ENCODE measurements at regions not wholly inside any gene's neighbourhood (a gene's known extent, or its start where the extent isn't known, plus 50 kb on each side); places are given as distances from the start of the nearest gene placed in this dataset.
"Not testable (repeated sequence)": the region's sequence is repeated elsewhere in the genome, so short reads cannot be mapped to it uniquely, and the experiment has no call there.

DNA sequence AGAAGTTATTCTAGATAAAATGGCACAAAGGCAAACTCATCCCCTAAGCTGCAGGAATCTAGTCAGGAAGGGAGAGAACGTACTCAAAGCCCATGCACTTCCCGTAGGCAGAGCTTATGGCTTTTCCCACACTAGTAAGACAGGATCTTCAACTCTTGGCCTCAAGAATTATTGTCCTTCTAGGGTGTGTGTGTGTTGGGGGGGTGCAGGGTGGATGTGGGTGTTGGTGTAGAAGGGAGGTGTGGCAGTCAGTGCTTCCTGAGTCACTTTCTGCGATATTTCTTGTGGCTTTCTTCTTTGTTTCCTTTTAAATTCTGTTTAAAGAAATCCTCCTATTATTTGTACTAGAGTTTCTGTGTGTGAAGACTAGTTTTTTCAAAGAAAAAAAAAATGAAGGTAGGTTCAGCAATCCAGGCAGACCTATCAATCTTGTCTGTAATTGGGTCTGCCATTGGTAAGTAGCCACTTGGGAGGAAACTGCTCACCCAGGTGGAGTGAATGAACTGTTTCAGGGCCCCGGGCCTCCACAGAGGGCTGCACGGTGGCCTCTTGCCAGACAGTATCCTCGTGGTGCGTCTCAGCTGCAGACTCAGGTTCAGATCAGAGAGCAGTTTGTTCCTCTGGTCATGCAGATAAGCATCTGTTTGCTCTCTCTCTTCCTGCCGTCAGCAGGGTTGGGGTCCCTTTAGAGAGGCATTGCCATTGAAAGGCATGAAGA lies 131.9 kb downstream of the NPR3 start:
- DNase-seq = no peak

DNA sequence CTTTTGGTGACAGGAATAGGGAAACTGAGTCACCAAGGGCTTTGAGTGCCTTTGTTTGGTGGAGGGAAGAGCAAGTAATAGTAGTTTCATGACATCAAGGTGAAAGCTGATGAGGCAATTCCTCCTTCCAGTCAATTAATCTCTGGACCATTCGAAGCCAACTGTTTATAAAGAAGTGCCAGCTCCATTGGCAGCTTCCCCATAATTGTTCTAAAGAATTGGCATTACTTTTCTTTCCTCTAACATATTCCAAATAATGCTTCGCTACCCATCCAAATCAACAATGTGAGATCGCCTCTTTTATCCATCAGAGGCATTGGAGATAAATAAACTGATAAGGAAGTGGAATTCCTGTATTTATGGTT lies 132.4 kb downstream of the NPR3 start:
- no peak for DNase-seq

DNA sequence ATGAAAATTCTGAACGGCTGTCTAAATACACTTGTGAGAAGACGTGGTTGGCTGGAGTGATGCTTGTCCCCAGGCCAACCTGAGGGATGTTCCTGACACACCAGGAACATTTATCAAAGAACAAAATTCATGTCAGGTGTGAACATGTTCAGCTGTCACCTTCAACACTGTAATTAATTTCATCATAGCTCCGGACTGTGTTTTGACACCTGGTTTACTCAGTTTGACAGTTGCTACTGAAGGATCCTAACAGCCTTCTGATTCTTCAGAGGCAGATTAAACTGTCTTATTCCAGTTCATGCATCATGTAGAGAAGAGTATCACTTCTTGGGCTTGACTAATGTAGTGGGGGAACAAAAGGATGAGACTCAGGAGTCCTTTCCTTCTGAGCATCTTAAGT lies 134.1 kb downstream of the NPR3 start:
- no peak for DNase-seq

DNA sequence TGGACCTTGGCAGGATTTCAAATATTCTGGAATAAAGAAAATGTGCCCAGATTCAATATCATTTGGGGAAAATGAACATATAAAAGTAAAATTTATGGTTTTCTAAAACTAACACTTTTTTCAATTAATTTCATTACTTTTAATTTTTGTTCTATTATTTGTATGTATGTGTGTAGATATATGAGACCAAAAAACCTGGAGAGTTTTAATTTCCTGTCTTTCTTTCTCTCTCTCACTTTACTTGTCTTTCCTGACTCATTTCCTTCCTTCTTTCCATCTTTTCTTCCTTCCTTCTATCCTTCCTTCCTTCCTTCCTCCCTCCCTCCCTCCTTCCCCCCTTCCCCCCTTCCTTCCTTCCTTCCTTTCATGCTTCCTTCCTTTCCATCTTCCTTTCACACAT lies 137.0 kb downstream of the NPR3 start:
- DNase-seq = no peak

DNA sequence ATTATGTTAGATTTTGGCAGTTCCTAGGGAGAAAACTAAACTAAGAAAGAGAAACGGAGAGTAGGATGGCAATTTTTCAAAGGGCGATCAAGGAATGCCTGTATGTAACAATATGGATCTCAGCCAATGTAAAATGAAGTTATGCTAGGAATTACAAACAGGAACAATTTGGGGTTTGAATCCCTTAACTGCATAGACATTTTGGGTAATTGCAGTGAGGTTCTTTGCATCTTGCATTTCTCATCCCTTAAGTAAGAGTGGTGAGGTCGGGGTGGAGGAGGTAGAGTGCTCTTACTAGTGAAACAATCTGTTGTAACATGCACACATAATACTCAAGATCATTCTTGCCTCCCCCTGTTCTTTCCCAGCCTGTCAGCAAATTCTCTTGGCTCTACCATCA lies 137.6 kb downstream of the NPR3 start:
- no peak for DNase-seq

- no peak for DNase-seq
Observed at GRCh38 chr5:32850817-32851496, 139.8 kb downstream of the NPR3 start.

DNA sequence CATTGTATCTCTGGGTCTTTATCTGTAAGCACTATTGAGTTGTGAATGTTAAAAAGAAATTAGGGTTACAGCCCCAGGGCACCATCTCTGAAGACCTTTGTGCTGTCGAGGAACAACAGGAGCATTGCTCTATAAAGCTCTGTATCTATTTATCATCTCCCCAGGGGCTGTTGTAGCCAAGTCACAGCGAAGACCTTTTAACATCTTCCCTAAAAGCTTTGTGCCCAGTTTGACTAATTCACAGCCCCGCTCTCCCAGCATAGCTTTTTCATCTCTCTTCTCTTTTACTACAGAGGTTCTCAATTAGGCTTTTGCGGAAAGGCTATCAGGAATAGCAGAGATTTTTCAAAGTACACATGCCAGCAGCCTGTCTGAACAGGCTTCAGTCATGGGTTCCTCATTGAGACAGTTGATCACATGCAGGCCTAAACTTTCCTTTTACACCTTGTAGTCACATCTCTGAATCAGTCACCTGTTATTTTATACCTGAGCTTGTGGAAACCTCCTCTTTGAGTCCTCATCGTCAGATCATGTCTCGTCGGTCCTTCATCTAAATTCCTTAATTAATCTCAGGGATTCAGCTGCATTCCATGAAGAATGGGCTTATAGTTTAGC lies 140.5 kb downstream of the NPR3 start:
- no peak for DNase-seq

GRCh38 chr5:32852535-32852934 lies 141.4 kb downstream of the NPR3 start:
- DNase-seq = peak; percentile 4

GRCh38 chr5:32852976-32853375 lies 141.9 kb downstream of the NPR3 start:
- DNase-seq = no peak

DNA sequence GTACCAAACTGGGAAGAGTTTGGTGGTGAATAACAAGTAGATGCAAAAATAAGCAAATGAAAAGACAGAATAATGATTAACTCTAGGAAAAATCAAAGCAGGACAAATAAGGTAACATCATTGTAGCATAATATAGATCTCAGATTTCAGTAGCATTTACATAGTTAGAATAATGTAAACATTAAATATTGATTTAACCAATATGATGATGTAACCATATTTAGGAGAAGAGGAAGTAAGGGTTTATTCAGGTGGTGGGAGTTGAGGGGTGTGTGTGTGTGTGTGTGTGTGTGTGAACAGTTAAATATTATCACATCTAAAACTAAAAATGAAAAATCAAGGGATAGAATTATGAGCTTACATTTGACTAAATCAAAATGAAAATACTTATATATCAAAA lies 143.4 kb downstream of the NPR3 start:
- peak; percentile 54 for DNase-seq

- DNase-seq = no peak
Observed at GRCh38 chr5:32859211-32859641, 148.1 kb downstream of the NPR3 start.

DNA sequence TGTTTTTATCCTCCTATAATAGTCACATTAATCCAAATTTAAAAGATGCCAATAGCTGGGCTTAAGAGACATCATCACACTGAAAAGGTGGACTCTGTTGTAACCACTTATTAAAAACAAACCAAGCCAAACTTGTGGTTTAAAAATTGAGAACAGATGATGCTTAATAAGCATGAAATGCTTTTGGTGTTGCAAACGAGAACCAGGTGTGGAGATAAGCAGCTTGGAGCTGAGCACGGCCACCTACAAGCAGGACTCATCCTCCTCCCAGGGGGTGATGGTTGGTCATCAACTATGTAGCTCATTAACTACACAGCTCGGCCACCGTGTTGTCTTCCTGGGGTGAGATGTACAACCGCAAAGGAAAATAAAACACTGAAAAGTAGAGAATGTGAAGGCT lies 154.4 kb downstream of the NPR3 start:
- DNase-seq = no peak

DNA sequence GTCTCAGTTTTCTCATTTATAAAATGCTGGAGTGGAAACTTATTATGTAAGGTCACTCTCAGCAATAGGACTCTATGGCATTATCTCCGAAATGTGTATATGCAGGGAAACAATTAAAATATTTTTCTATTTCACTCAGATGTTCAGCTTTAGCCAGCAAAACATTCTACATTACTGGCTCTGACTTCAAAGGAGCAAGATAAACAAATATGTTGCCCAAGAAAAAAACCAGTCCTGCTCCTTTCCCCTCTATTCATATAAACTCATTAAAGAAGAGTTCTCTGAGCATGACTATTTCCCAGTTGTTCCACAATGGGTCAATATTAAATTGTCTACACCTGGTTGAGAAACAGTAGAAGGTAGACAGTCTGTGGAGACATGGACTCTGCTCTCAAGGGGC lies 155.0 kb downstream of the NPR3 start:
- DNase-seq = no peak

DNA sequence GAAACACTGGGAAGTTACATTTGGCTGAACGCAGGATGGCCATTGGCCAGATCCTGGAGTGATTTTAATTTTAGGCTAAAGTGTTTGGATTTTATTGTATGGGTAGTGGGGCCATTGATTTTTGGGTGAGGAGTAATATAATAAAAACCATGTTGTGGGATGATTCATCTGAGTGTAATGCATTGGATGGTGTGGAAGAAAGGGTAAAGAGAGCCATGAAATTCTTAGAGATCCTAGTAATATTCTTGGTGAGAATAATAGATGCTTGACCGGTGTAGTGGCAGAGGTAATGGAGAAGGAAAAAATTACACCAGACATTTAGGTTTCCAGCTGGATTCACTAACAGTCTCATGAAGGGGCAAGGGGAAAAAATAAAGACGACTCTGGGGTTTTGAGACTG lies 158.1 kb downstream of the NPR3 start:
- DNase-seq = no peak

GRCh38 chr5:32876791-32877190 lies 165.7 kb downstream of the NPR3 start:
- DNase-seq = no peak

GRCh38 chr5:32879364-32879763 lies 168.2 kb downstream of the NPR3 start:
- not testable (repeated sequence) for DNase-seq

DNA sequence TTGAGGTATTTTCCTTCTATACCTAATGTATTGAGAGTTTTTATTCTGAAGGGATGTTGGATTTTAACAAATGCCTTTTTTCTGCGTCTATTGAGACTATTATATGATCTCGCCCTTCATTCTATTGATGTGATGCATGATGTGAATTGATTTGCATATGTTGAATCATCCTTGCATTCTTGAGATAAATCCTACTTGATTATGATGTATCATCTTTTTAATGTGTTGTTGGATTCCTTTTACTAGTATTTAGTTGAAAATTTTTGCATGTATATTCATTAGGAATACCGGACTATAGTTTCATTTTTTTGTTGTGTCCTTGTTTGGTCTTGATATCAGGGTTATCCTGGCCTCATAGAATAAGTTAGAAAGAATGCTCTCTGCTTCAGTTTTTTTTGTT lies 169.7 kb downstream of the NPR3 start:
- DNase-seq = no peak

DNA sequence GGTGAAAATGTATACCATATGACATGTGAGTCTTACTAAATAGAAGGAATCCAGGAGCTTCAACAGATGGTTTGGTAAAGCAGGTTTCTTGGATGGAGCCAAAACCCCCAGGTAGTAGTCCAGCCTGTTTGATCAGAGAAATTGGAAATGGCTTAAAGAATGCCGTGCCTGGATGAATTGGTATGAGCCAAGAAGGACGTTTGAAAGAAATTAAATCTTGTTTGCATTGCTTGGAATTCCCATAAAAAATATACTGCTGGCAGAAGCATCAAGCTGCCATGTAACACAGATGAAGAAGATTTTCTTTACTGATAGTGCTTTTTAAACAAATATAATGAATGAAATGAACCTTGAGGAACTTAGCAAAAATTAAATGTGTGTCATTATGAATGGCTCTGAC lies 176.3 kb downstream of the NPR3 start:
- DNase-seq = no peak

DNA sequence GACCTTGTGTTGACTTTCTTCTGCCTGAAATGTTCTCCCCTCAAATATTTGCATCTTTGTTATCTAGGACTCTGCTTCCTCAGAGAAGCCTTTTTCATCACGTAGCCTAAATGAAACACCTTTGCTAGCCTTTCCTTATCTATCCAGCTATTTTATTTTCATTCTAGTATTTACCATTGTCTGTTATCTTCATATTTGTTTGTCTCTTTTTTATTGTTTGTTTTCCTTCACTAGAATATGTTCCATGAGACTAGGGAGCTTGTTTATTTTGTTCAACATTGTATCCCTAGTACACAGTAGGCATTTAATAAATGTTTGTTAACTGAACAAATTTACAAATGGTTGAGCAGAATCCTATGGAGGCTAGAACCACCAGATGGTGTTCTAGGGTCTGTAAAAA lies 178.0 kb downstream of the NPR3 start:
- no peak for DNase-seq

DNA sequence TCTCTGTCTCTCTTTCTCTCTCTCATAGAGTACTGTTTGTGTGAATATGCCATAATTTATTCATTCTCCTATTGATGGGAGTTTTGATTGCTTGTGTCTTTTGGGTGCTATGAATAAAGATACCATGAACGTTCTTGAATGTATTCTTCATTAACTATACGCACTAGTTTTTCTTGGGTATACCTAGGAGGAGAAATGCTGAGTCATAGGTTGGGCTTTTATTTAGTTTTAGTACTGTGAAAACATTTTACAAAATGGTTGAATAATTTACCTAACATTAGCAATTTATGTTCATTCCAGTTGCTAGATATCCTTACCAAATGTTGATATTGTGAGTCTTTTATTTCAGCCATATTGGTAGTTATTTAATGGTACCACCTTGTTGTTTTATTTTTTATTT lies 192.5 kb downstream of the NPR3 start:
- no peak for DNase-seq

GRCh38 chr5:32908641-32909040 lies 197.5 kb downstream of the NPR3 start:
- no peak for DNase-seq

GRCh38 chr5:32909207-32909606 lies 198.1 kb downstream of the NPR3 start:
- DNase-seq = no peak

- DNase-seq = no peak
Observed at GRCh38 chr5:32916648-32917047, 205.5 kb downstream of the NPR3 start.

- DNase-seq = no peak
Observed at GRCh38 chr5:32928761-32929160, 217.6 kb downstream of the NPR3 start.

GRCh38 chr5:32931438-32931837 lies 220.3 kb downstream of the NPR3 start:
- not testable (repeated sequence) for DNase-seq
